Kasumi-1 (cell line): ENCODE measurements at regions not wholly inside any gene's neighbourhood (a gene's known extent, or its start where the extent isn't known, plus 50 kb on each side); places are given as distances from the start of the nearest gene placed in this dataset.

Source experiments
- DNase-seq, 2 experiments: peaks; one replicate each; lab custom pipeline; 2025; lab: John Stamatoyannopoulos, UW

- no peak for DNase-seq
Observed at GRCh38 chr9:91023741-91024140, 222.1 kb downstream of the SYK start.

- no peak for DNase-seq
Observed at GRCh38 chr9:91024841-91025240, 223.2 kb downstream of the SYK start.

- no peak for DNase-seq
Observed at GRCh38 chr9:91025856-91026255, 224.2 kb downstream of the SYK start.

GRCh38 chr9:91026266-91026665 lies 224.6 kb downstream of the SYK start:
- DNase-seq: no peak

- DNase-seq: no peak
Observed at GRCh38 chr9:91027005-91027404, 225.4 kb downstream of the SYK start.

GRCh38 chr9:91028166-91028827 lies 226.7 kb downstream of the SYK start:
- no peak for DNase-seq

GRCh38 chr9:91029650-91030361 lies 228.2 kb downstream of the SYK start:
- no peak for DNase-seq

- DNase-seq: no peak
Observed at GRCh38 chr9:91032121-91032531, 230.5 kb downstream of the SYK start.

GRCh38 chr9:91033270-91033669 lies 231.7 kb downstream of the SYK start:
- DNase-seq: no peak

GRCh38 chr9:91033797-91034196 lies 232.2 kb downstream of the SYK start:
- peak in 1 of 2 experiments; percentile 5 for DNase-seq

- DNase-seq: no peak
Observed at GRCh38 chr9:91034521-91034920, 232.9 kb downstream of the SYK start.

- no peak for DNase-seq
Observed at GRCh38 chr9:91034976-91035824, 233.6 kb downstream of the SYK start.

- DNase-seq: no peak
Observed at GRCh38 chr9:91035825-91036208, 234.2 kb downstream of the SYK start.

- DNase-seq: no peak
Observed at GRCh38 chr9:91036356-91036755, 234.7 kb downstream of the SYK start.

GRCh38 chr9:91036826-91037510 lies 235.3 kb downstream of the SYK start:
- DNase-seq: peak; percentile 79

- DNase-seq: no peak
Observed at GRCh38 chr9:91037511-91038482, 236.2 kb downstream of the SYK start.

GRCh38 chr9:91038483-91039124 lies 237.0 kb downstream of the SYK start:
- no peak for DNase-seq

- DNase-seq: no peak
Observed at GRCh38 chr9:91039125-91039834, 237.7 kb downstream of the SYK start.

- no peak for DNase-seq
Observed at GRCh38 chr9:91039835-91040140, 238.2 kb downstream of the SYK start.
